Trophoblast cell (in vitro differentiated cells and primary cell): ENCODE measurements at regions not wholly inside any gene's neighbourhood (a gene's known extent, or its start where the extent isn't known, plus 50 kb on each side); places are given as distances from the start of the nearest gene placed in this dataset.

ENCODE experiments used
- DNase-seq, 2 donors: peaks; one replicate each; pipeline ENCODE4 v3.0.0-alpha.2; 2016
- H2AFZ ChIP-seq: 2 replicates; pipeline ENCODE4 v1.6.1; 2013; ENCODE audit warnings: low read length, moderate library complexity, mild to moderate bottlenecking; ENCODE audit not compliant: insufficient read depth, poor library complexity
- H2AK5ac ChIP-seq: 2 replicates; pipeline ENCODE4 v1.6.1; 2013; ENCODE audit warnings: mild to moderate bottlenecking, low read length
- H2BK120ac ChIP-seq: 2 replicates; pipeline ENCODE4 v1.6.1; 2013; ENCODE audit warnings: low read length, mild to moderate bottlenecking, moderate library complexity; ENCODE audit not compliant: insufficient read depth, poor library complexity
- H2BK12ac ChIP-seq: 2 replicates; pipeline ENCODE4 v1.6.1; 2013; ENCODE audit warnings: mild to moderate bottlenecking, low read length, moderate library complexity
- H2BK5ac ChIP-seq: 2 replicates; pipeline ENCODE4 v1.6.1; 2013; ENCODE audit warnings: low read length, low read depth, moderate library complexity, mild to moderate bottlenecking; ENCODE audit not compliant: poor library complexity
- H3K14ac ChIP-seq: 2 replicates; pipeline ENCODE4 v1.6.1; 2013; ENCODE audit warnings: mild to moderate bottlenecking, low read length
- H3K18ac ChIP-seq: 2 replicates; pipeline ENCODE4 v1.6.1; 2013; ENCODE audit warnings: mild to moderate bottlenecking, low read length
- H3K23ac ChIP-seq: 2 replicates; pipeline ENCODE4 v1.6.1; 2013; ENCODE audit warnings: low read length
- H3K27ac ChIP-seq: 2 replicates; pipeline ENCODE4 v1.5.1; 2013; ENCODE audit warnings: low read depth, mild to moderate bottlenecking, inconsistent platforms, low read length, moderate library complexity
- H3K27me3 ChIP-seq: 2 replicates; pipeline ENCODE4 v1.6.1; 2013; ENCODE audit warnings: inconsistent platforms, mild to moderate bottlenecking, low read length, moderate library complexity; ENCODE audit not compliant: insufficient read depth
- H3K36me3 ChIP-seq, 2 experiments: 1 replicate in 1 of 2; 2 replicates in 1 of 2; pipeline ENCODE4 v1.6.1; 2013; ENCODE audit warnings: low read length in 2 of 2, mild to moderate bottlenecking in 2 of 2, moderate library complexity in 1 of 2; ENCODE audit not compliant: insufficient read depth in 2 of 2, control insufficient read depth in 1 of 2
- H3K4ac ChIP-seq: 2 replicates; pipeline ENCODE4 v1.6.1; 2013; ENCODE audit warnings: low read depth, mild to moderate bottlenecking, low read length, moderate library complexity
- H3K4me1 ChIP-seq, 2 experiments: 1 replicate in 1 of 2; 2 replicates in 1 of 2; pipeline ENCODE4 v1.6.1; 2013; ENCODE audit warnings: low read length in 2 of 2, mild to moderate bottlenecking in 2 of 2, moderate library complexity in 1 of 2; ENCODE audit not compliant: insufficient read depth in 2 of 2, control insufficient read depth in 1 of 2
- H3K4me2 ChIP-seq: 2 replicates; pipeline ENCODE4 v1.6.1; 2013; ENCODE audit warnings: inconsistent platforms, mild to moderate bottlenecking, low read length, moderate library complexity
- H3K4me3 ChIP-seq: 2 replicates; pipeline ENCODE4 v1.5.1; 2013; ENCODE audit warnings: mild to moderate bottlenecking, low read depth, low read length, inconsistent platforms
- H3K79me1 ChIP-seq: one replicate; pipeline ENCODE4 v1.6.1; 2013; ENCODE audit warnings: low read length
- H3K79me2 ChIP-seq: 2 replicates; pipeline ENCODE4 v1.6.1; 2013; ENCODE audit warnings: low read length, mild to moderate bottlenecking; ENCODE audit not compliant: control insufficient read depth, insufficient read depth, poor library complexity
- H3K9ac ChIP-seq: 2 replicates; pipeline ENCODE4 v1.6.1; 2013; ENCODE audit warnings: mild to moderate bottlenecking, low read length
- H3K9me3 ChIP-seq: 2 replicates; pipeline ENCODE4 v1.6.1; 2013; ENCODE audit warnings: low read depth, mild to moderate bottlenecking, control low read depth, inconsistent platforms, low read length; ENCODE audit not compliant: insufficient read depth
- H4K12ac ChIP-seq: 2 replicates; pipeline ENCODE4 v1.6.1; 2013; ENCODE audit warnings: low read depth, mild to moderate bottlenecking, low read length, moderate library complexity
- H4K8ac ChIP-seq: 2 replicates; pipeline ENCODE4 v1.6.1; 2013; ENCODE audit warnings: low read depth, mild to moderate bottlenecking, low read length, moderate library complexity
- H4K91ac ChIP-seq: one replicate; pipeline ENCODE4 v1.6.1; 2013; ENCODE audit warnings: low read depth, mild to moderate bottlenecking, low read length, moderate library complexity
- WGBS: extraction: QIAGEN DNeasy Blood & Tissue Kit; methylation state at CpG from one replicate; pipeline ENCODE4 v1.1.7; 2013; ENCODE audit warnings: missing lambda C conversion rate; ENCODE audit not compliant: insufficient read length, insufficient coverage; ENCODE audit errors: extremely low coverage; 5-methylcytosine and 5-hydroxymethylcytosine counted together

DNA sequence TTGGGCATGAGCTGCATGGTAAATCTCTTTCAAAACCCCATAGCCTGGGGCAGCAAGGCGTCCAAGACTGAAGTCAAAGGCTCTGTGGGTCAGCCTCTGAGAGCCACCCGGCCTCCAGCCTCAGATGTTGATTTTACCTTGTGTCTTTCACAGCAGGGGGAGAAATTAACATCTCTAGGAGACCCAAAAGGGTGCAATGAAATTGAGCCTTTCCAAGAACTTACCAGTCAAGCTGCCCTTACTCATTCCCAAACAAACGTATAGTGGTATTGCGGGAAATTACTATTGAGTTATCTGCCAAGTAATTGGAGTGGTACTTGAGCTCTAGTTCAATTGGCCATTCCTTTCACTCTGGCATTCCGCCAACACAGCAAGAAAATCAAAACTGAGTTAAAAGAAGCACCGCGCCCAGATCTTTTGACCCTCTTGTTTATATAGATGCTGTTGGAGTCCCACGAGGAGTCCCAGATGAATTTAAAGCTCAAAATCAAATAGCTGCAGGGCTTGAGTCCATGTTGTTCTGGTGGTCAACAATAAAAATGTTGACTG is 380.7 kb upstream of the SYT1 start:
- H2AFZ ChIP-seq: no peak overlapping the region
- H3K14ac ChIP-seq: no peak overlapping the region
- DNase-seq: no peak
- no peak overlapping the region for H4K91ac ChIP-seq
- H3K18ac ChIP-seq: no peak overlapping the region
- no peaks in the 10 kb centered on the region for H3K79me2 ChIP-seq
- H3K4ac ChIP-seq: no peak overlapping the region
- no peak overlapping the region for H3K27ac ChIP-seq
- H2BK120ac ChIP-seq: no peak overlapping the region
- H4K8ac ChIP-seq: no peak overlapping the region
- H3K4me2 ChIP-seq: no peak overlapping the region
- H2BK5ac ChIP-seq: no peak overlapping the region
- no peak overlapping the region for H2AK5ac ChIP-seq
- H3K23ac ChIP-seq: no peak overlapping the region
- H2BK12ac ChIP-seq: no peak overlapping the region
- H3K27me3 ChIP-seq: no peaks in the 10 kb centered on the region
- no CpG with 5 or more reads among the region's 8 CpGs for WGBS
- peaks cover 3% of the 10 kb centered on the region for H3K9me3 ChIP-seq
- H3K4me3 ChIP-seq: no peak overlapping the region
- no peaks in the 10 kb centered on the region for H3K36me3 ChIP-seq
- no peak overlapping the region for H4K12ac ChIP-seq
- no peaks in the 10 kb centered on the region for H3K79me1 ChIP-seq
- no peaks in the 10 kb centered on the region for H3K4me1 ChIP-seq
- H3K9ac ChIP-seq: no peak overlapping the region

DNA sequence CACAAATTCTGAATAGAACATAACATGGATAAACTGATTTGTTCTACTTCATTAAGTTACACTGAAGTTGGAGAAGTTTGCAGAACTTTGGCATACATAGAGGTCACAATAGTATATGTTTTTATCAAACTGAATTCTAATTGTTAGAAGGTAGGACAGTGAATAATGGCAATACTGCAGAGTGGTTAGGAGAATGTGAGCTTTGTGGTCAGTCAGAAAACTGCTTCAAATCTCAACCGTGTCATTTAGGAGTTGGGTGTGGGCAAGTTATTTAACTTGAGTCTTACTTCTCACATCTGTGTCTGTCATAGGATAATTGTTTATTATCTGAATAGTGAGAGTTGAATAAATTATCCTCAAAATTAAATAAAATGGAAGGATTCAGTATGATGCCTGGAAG is 374.6 kb upstream of the SYT1 start:
- Histone ChIP-seq H4K12ac (no peak overlapping the region), H3K27ac (no peak overlapping the region)

DNA sequence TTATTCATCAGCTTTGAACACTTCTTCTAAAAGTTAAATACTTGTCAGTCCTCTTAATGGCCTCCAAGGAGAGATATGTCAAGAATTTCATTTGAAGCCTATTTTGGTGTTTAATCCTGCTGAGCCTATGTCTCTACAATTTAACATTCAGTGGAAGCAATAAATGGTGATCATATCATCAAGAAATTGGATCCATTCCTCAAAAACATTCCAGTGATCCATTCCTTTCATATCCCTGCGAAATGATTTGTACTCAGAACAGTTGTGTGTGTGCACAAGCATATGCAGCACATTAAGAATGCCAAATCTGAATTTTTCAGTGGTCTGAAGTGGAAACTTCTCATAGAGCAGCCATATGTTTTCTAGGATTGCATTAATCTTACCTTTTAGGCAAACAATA is 373.7 kb upstream of the SYT1 start:
- H2BK120ac ChIP-seq: no peak overlapping the region
- H2AFZ ChIP-seq: no peak overlapping the region
- peaks cover 3% of the 10 kb centered on the region for H3K9me3 ChIP-seq
- no peaks in the 10 kb centered on the region for H3K36me3 ChIP-seq
- H3K4me1 ChIP-seq: no peaks in the 10 kb centered on the region
- H2AK5ac ChIP-seq: no peak overlapping the region
- WGBS: no CpG with 5 or more reads among the region's 1 CpG
- no peak overlapping the region for H3K27ac ChIP-seq
- H3K79me1 ChIP-seq: no peaks in the 10 kb centered on the region
- no peak overlapping the region for H3K4me2 ChIP-seq
- no peak for DNase-seq
- H4K91ac ChIP-seq: no peak overlapping the region
- no peak overlapping the region for H4K12ac ChIP-seq
- H3K9ac ChIP-seq: no peak overlapping the region
- no peak overlapping the region for H4K8ac ChIP-seq
- H2BK12ac ChIP-seq: no peak overlapping the region
- H2BK5ac ChIP-seq: no peak overlapping the region
- H3K4me3 ChIP-seq: no peak overlapping the region
- no peak overlapping the region for H3K18ac ChIP-seq
- no peak overlapping the region for H3K14ac ChIP-seq
- no peak overlapping the region for H3K23ac ChIP-seq
- H3K27me3 ChIP-seq: no peaks in the 10 kb centered on the region
- H3K4ac ChIP-seq: no peak overlapping the region
- no peaks in the 10 kb centered on the region for H3K79me2 ChIP-seq

More for the DNA sequence above, 374.6 kb upstream of the SYT1 start:
- DNase-seq: no peak
- Histone ChIP-seq H2AK5ac (no peak overlapping the region), H3K14ac (no peak overlapping the region), H3K4me3 (no peak overlapping the region), H3K4ac (no peak overlapping the region), H3K4me1 (no peaks in the 10 kb centered on the region), H4K91ac (no peak overlapping the region), H2BK12ac (no peak overlapping the region), H3K79me1 (no peaks in the 10 kb centered on the region), H3K23ac (no peak overlapping the region), H2AFZ (no peak overlapping the region), H4K8ac (no peak overlapping the region), H3K36me3 (no peaks in the 10 kb centered on the region), H2BK120ac (no peak overlapping the region), H3K9me3 (peaks cover 3% of the 10 kb centered on the region), H2BK5ac (no peak overlapping the region), H3K9ac (no peak overlapping the region), H3K27me3 (no peaks in the 10 kb centered on the region), H3K4me2 (no peak overlapping the region), H3K18ac (no peak overlapping the region), H3K79me2 (no peaks in the 10 kb centered on the region)
- WGBS: no CpG with 5 or more reads among the region's 1 CpG

DNA sequence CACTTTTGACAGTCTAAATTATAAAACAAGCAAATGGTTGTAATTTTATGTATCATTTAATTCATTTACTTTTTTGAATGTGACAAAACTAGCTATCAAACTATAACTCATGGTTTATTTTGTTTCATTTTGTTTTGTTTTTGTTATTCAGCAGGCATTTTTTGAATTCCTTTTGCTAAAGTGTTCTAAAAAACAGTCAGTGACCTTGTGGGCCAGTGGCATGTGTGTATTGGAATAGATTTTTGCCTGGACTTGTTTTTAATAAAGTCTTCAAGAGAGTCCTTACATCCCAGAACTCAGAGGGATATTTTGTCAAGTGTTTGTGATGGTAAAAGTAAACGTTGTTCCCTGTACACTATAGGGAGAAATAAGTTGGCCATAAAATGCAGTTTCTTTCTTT is 369.7 kb upstream of the SYT1 start:
- Histone ChIP-seq H2AK5ac (no peak overlapping the region), H3K9ac (no peak overlapping the region), H2BK12ac (no peak overlapping the region), H3K14ac (no peak overlapping the region), H2BK120ac (no peak overlapping the region), H3K79me2 (no peaks in the 10 kb centered on the region), H2BK5ac (no peak overlapping the region), H2AFZ (no peak overlapping the region), H3K4me2 (no peak overlapping the region), H3K9me3 (no peaks in the 10 kb centered on the region), H3K27me3 (no peaks in the 10 kb centered on the region), H3K18ac (no peak overlapping the region), H4K8ac (no peak overlapping the region), H3K4ac (no peak overlapping the region), H3K4me1 (no peaks in the 10 kb centered on the region), H3K27ac (no peak overlapping the region), H3K36me3 (no peaks in the 10 kb centered on the region), H4K12ac (no peak overlapping the region), H3K23ac (no peak overlapping the region), H3K4me3 (no peak overlapping the region), H4K91ac (no peak overlapping the region), H3K79me1 (no peaks in the 10 kb centered on the region)
- WGBS: no CpG with 5 or more reads among the region's 1 CpG
- DNase-seq: no peak
